ENCODE measurements at regions not wholly inside any gene's neighbourhood (a gene's known extent, or its start where the extent isn't known, plus 50 kb on each side); places are given as distances from the start of the nearest gene placed in this dataset.

- H2BK5ac ChIP-seq (ENCODE audit: insufficient read length, low read length), result no peak overlapping the region
- Mint-ChIP-seq H3K4me1 (no peaks in the 10 kb centered on the region), H3K27me3 (ENCODE audit: low read depth) (no peaks in the 10 kb centered on the region), H3K27ac (no peak overlapping the region), H3K9me3 (peaks cover 8 to 9% of the 10 kb centered on the region in 2 experiments; a peak in 4 of 5 replicates), H3K36me3 (ENCODE audit: insufficient read depth in 1 of 3, low read depth in 3 of 3) (peaks cover 0 to 5% (median 2%) of the 10 kb centered on the region in 3 experiments; a peak in 3 of 7 replicates), H3K4me3 (no peak overlapping the region)
- no peaks in the 10 kb centered on the region for H3K79me2 ChIP-seq (ENCODE audit: insufficient read depth, low read length)
- no peak overlapping the region for H4K8ac ChIP-seq (replicated peaks; ENCODE audit: insufficient read length, low read depth, low read length)
- no peak for TF ChIP-seq CTCF (conservative IDR thresholded peaks at IDR 0.05)
- no peak overlapping the region for H3K9ac ChIP-seq (ENCODE audit: extremely low read depth, insufficient read length, low read length)
- no peaks in the 10 kb centered on the region for H3K4me1 ChIP-seq (ENCODE audit: insufficient read depth, low read length)
- no peak overlapping the region for H2AK5ac ChIP-seq (ENCODE audit: insufficient read length, low read length)
- H2AFZ ChIP-seq (ENCODE audit: low read length), result no peak overlapping the region
- no peak overlapping the region for H3K4ac ChIP-seq (ENCODE audit: low read depth, low read length)
- no peak for DNase-seq
- no peak overlapping the region for H4K5ac ChIP-seq (ENCODE audit: insufficient read length, low read depth, low read length)
- H4K20me1 ChIP-seq (ENCODE audit: control insufficient read depth, insufficient read depth, insufficient read length), result no peaks in the 10 kb centered on the region
- H3K14ac ChIP-seq (ENCODE audit: insufficient read depth, low read length), result no peak overlapping the region
- H3K23me2 ChIP-seq (ENCODE audit: insufficient read length, low read depth, low read length, poor library complexity, severe bottlenecking), result no peaks in the 10 kb centered on the region
- no peak overlapping the region for H3K27ac ChIP-seq (ENCODE audit: insufficient read length, low read depth, low read length)
- H3K4me2 ChIP-seq (ENCODE audit: insufficient read depth, insufficient read length, low read length), result no peak overlapping the region
- no peaks in the 10 kb centered on the region for H3K9me3 ChIP-seq (ENCODE audit: control insufficient read depth, low read depth, low read length)
- H3K27me3 ChIP-seq (ENCODE audit: insufficient read depth, low read length), result no peaks in the 10 kb centered on the region
- H3K79me1 ChIP-seq (ENCODE audit: insufficient read depth, low read depth, low read length, poor library complexity, severe bottlenecking), result no peaks in the 10 kb centered on the region
- H3T11ph ChIP-seq (ENCODE audit: low read length), result no peak overlapping the region
- no peak overlapping the region for H3K23ac ChIP-seq (ENCODE audit: insufficient read length, low read depth, low read length)
- no peak overlapping the region for H3K56ac ChIP-seq (ENCODE audit: insufficient read length, low read depth, low read length)
- H2BK120ac ChIP-seq (ENCODE audit: low read depth, low read length, poor library complexity, severe bottlenecking), result no peak overlapping the region
- H4K91ac ChIP-seq (ENCODE audit: insufficient read length, low read depth, low read length), result no peak overlapping the region
- no peak overlapping the region for H2BK20ac ChIP-seq (ENCODE audit: low read depth, low read length, poor library complexity, severe bottlenecking)
- H2BK12ac ChIP-seq (ENCODE audit: insufficient read length, low read depth, low read length), result no peak overlapping the region
- no peak overlapping the region for H2BK15ac ChIP-seq (ENCODE audit: low read depth, low read length)
- no peak overlapping the region for H3K18ac ChIP-seq (ENCODE audit: insufficient read length, low read depth, low read length)
- WGBS (ENCODE audit: extremely low coverage, insufficient read length, low lambda C conversion rate), result no CpG with 5 or more reads among the region's 1 CpG
These were observed 369.0 kb downstream of the TMEM182 start for GRCh38 chr2:103130857-103131256.
